Endothelial cell of umbilical vein (primary cell): ENCODE measurements at regions not wholly inside any gene's neighbourhood (a gene's known extent, or its start where the extent isn't known, plus 50 kb on each side); places are given as distances from the start of the nearest gene placed in this dataset.

Experiments
- BruUV-seq: library from RNA; stranded (reverse); fragments of 400-500 nt; replicated peaks from 2 replicates; lab custom pipeline; 2021; lab: Mats Ljungman, UMichigan
- CTCF ChIA-PET: fragments of 300-600, 350-600 bp; sonication (Branson Sonifier 250); formaldehyde crosslinking; loops from one replicate; lab custom pipeline; 2021; ENCODE audit warnings: antibody characterized with exemption, inconsistent platforms; lab: Charles Lee
- POLR2A ChIA-PET: fragments of 300-600, 350-600 bp; sonication (Branson Sonifier 250); formaldehyde crosslinking; loops from one replicate; lab custom pipeline; 2021; ENCODE audit warnings: antibody characterized with exemption, inconsistent platforms; lab: Charles Lee
- DNase-seq: peaks from one replicate; pipeline ENCODE4 v3.0.0-alpha.2; 2011; ENCODE audit warnings: low read depth, low spot score
- FAIRE-seq: peaks from 2 replicates; lab custom pipeline; 2011; peaks lifted over from hg19 to GRCh38; lab: Jason Lieb, UNC
- H2AFZ ChIP-seq: 2 replicates; pipeline ENCODE4 v1.6.0; 2012; ENCODE audit warnings: low read depth, low read length, control low read depth, inconsistent platforms
- H3K27ac ChIP-seq: 2 replicates; pipeline ENCODE4 v1.5.1; 2011; ENCODE audit warnings: low read depth, mild to moderate bottlenecking, control low read depth, low read length, moderate library complexity; ENCODE audit not compliant: insufficient read depth
- H3K27me3 ChIP-seq, 2 experiments: 2 replicates each; pipeline versions ENCODE4 v1.6.0 to v1.6.1; 2011; ENCODE audit warnings: low read length in 2 of 2, mixed read lengths in 1 of 2; ENCODE audit not compliant: control insufficient read depth in 2 of 2, insufficient read depth in 2 of 2
- H3K36me3 ChIP-seq, 2 experiments: 2 replicates in 1 of 2; 3 replicates in 1 of 2; pipeline ENCODE4 v1.5.1; 2011; ENCODE audit warnings: low read length in 2 of 2, mild to moderate bottlenecking in 1 of 2, moderate library complexity in 1 of 2; ENCODE audit not compliant: control insufficient read depth in 2 of 2, insufficient read depth in 2 of 2; ENCODE audit errors: extremely low read depth in 1 of 2
- H3K4me1 ChIP-seq: 3 replicates; pipeline ENCODE4 v1.5.1; 2011; ENCODE audit warnings: mild to moderate bottlenecking, low read length; ENCODE audit not compliant: control insufficient read depth, insufficient read depth; ENCODE audit errors: extremely low read depth
- H3K4me2 ChIP-seq: 2 replicates; pipeline ENCODE4 v1.6.1; 2011; ENCODE audit warnings: low read length, control low read depth, mixed read lengths; ENCODE audit not compliant: insufficient read depth
- H3K4me3 ChIP-seq, 3 experiments: fragments of 200-600 bp in 1 of 3; sonication (generic), shearing (Covaris generic) in 1 of 3; replicated peaks in 1 of 3; 2 replicates each; pipeline ENCODE4 v1.5.1; 2011 to 2016; ENCODE audit warnings: control low read depth in 3 of 3, low read length in 3 of 3, mild to moderate bottlenecking in 2 of 3, inconsistent platforms in 1 of 3, low read depth in 1 of 3, moderate library complexity in 1 of 3; ENCODE audit not compliant: insufficient read depth in 1 of 3
- H3K79me2 ChIP-seq: 2 replicates; pipeline ENCODE4 v1.6.0; 2012; ENCODE audit warnings: low read length, inconsistent platforms; ENCODE audit not compliant: control insufficient read depth, insufficient read depth
- H3K9ac ChIP-seq: replicated peaks from 2 replicates; pipeline ENCODE3; 2011; ENCODE audit warnings: low read length, control low read depth; ENCODE audit not compliant: insufficient read depth; ENCODE audit errors: extremely low read depth
- H3K9me1 ChIP-seq: replicated peaks from 3 replicates; pipeline ENCODE4 v1.6.0; 2011; ENCODE audit warnings: mild to moderate bottlenecking, low read length; ENCODE audit not compliant: control insufficient read depth, insufficient read depth; ENCODE audit errors: extremely low read depth
- H3K9me3 ChIP-seq: replicated peaks from 2 replicates; pipeline ENCODE4 v1.5.1; 2012; ENCODE audit warnings: low read length, inconsistent platforms; ENCODE audit not compliant: control insufficient read depth, insufficient read depth
- H4K20me1 ChIP-seq: replicated peaks from 2 replicates; pipeline ENCODE3; 2011; ENCODE audit warnings: mild to moderate bottlenecking, low read length; ENCODE audit not compliant: control insufficient read depth, insufficient read depth; ENCODE audit errors: extremely low read depth
- EZH2 ChIP-seq: IDR thresholded peaks from 2 replicates; pipeline ENCODE4 v1.6.1; 2012; ENCODE audit warnings: borderline replicate concordance, low read depth, mild to moderate bottlenecking, moderate library complexity, low read length, inconsistent platforms; ENCODE audit not compliant: severe bottlenecking
- FOS ChIP-seq: IDR thresholded peaks from 2 replicates; pipeline ENCODE4 v1.6.1; 2011; ENCODE audit warnings: mild to moderate bottlenecking, low read length, moderate library complexity, borderline replicate concordance; ENCODE audit not compliant: insufficient read depth
- GATA2 ChIP-seq: IDR thresholded peaks from 2 replicates; pipeline ENCODE4 v1.7.0; 2011; ENCODE audit warnings: low read depth, mild to moderate bottlenecking, moderate library complexity, mixed read lengths, low read length; ENCODE audit not compliant: insufficient read length, insufficient read depth
- JUN ChIP-seq: IDR thresholded peaks from 2 replicates; pipeline ENCODE4 v1.6.1; 2011; ENCODE audit warnings: borderline replicate concordance, low read depth; ENCODE audit not compliant: insufficient read length, insufficient read depth
- MYC ChIP-seq: IDR thresholded peaks from one replicate; pipeline ENCODE4 v1.6.1; 2011; ENCODE audit warnings: mild to moderate bottlenecking, low read depth, low read length
- POLR2A ChIP-seq: IDR thresholded peaks from 2 replicates; pipeline ENCODE4 v1.6.1; 2012; ENCODE audit warnings: low read depth, mild to moderate bottlenecking, control low read depth, low read length
- POLR2AphosphoS5 ChIP-seq: IDR thresholded peaks from 2 replicates; pipeline ENCODE4 v1.6.1; 2012; ENCODE audit warnings: low read depth, mild to moderate bottlenecking, control low read depth, low read length, moderate library complexity; ENCODE audit not compliant: insufficient read depth
- dilution Hi-C: fragments of 300-500 bp; cut with MboI; formaldehyde crosslinking; loops from one replicate; pipeline ENCODE4 v1.15.0; 2019; ENCODE audit warnings: low sequenced_read_pairs; ENCODE audit not compliant: extremely low pct_ligation_motif_present
- intact Hi-C: fragments of 100-400 bp; cut with micrococcal nuclease; formaldehyde crosslinking; loops from one replicate; pipeline ENCODE4 v1.10.0; 2022
- TF ChIP-seq, protein P1 (sequence below), 2 donors: IDR thresholded peaks; 1 replicate in 1 of 2; 2 replicates in 1 of 2; pipeline ENCODE4 v1.5.1; 2011; ENCODE audit warnings: low read length in 2 of 2, mild to moderate bottlenecking in 2 of 2, moderate library complexity in 2 of 2, control low read depth in 1 of 2, inconsistent platforms in 1 of 2, low read depth in 1 of 2; ENCODE audit not compliant: insufficient read depth in 1 of 2; ENCODE audit errors: extremely low read depth in 1 of 2
- TF ChIP-seq, protein P2 (sequence below): IDR thresholded peaks from 2 replicates; pipeline ENCODE4 v1.6.1; 2011; ENCODE audit not compliant: insufficient read depth, insufficient read length

DNA sequence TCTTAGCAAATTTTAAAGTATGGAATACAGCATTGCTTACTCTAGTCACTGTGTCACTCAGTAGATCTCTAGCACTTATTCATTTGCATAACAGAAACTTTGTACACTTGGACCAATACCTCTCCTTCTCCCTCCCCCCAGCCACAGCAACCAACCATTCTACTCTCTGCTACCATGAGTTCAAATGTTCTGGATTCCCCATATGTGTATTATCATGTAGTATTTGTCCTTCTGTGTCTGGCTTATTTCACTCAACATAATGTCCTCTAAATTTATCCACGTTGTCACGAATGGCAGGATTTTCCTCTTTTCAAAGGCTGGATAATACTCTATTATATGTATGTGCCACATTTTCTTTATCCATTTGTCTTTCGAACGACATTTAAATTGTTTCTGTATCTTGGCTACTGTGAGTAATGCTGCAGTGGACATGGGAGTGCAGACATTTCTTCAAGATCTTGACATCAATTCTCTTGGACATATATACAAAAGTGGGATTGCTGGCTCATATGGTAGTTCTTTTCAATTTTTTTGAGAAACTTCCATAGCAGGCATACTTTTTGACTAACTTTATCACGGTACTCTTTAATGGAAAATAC lies 184.5 kb upstream of the SOX21 start:
- Histone ChIP-seq H3K9me1 (no peaks in the 10 kb centered on the region), H3K4me3 (no peak overlapping the region), H3K4me2 (no peak overlapping the region), H3K9me3 (no peaks in the 10 kb centered on the region), H3K36me3 (no peaks in the 10 kb centered on the region), H2AFZ (no peak overlapping the region), H3K79me2 (no peaks in the 10 kb centered on the region), H3K27ac (no peak overlapping the region), H3K4me1 (no peaks in the 10 kb centered on the region), H4K20me1 (no peaks in the 10 kb centered on the region), H3K9ac (no peak overlapping the region), H3K27me3 (peaks cover 0 to 4% of the 10 kb centered on the region in 2 experiments)
- ChIA-PET POLR2A (no interaction called here), CTCF (interaction anchor here (1.0 kb wide), 1 partner anchor 236 kb away, joined by 3 read pairs; no protein-coding TSS in a partner anchor)
- DNase-seq (no peak), FAIRE-seq (no peak)
- TF ChIP-seq JUN (no peak), GATA2 (no peak), POLR2AphosphoS5 (no peak), MYC (no peak), FOS (no peak), EZH2 (no peak), POLR2A (no peak)
- TF ChIP-seq, protein P1, sequence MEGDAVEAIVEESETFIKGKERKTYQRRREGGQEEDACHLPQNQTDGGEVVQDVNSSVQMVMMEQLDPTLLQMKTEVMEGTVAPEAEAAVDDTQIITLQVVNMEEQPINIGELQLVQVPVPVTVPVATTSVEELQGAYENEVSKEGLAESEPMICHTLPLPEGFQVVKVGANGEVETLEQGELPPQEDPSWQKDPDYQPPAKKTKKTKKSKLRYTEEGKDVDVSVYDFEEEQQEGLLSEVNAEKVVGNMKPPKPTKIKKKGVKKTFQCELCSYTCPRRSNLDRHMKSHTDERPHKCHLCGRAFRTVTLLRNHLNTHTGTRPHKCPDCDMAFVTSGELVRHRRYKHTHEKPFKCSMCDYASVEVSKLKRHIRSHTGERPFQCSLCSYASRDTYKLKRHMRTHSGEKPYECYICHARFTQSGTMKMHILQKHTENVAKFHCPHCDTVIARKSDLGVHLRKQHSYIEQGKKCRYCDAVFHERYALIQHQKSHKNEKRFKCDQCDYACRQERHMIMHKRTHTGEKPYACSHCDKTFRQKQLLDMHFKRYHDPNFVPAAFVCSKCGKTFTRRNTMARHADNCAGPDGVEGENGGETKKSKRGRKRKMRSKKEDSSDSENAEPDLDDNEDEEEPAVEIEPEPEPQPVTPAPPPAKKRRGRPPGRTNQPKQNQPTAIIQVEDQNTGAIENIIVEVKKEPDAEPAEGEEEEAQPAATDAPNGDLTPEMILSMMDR (IDR thresholded peaks at IDR 0.05; ENCODE audit: extremely low read depth in 1 of 2, insufficient read depth in 1 of 2, low read depth in 1 of 2, low read length in 2 of 2), result no peak
- TF ChIP-seq, protein P2, sequence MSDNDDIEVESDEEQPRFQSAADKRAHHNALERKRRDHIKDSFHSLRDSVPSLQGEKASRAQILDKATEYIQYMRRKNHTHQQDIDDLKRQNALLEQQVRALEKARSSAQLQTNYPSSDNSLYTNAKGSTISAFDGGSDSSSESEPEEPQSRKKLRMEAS, result no peak
- BruUV-seq, result no TSS peak
- intact Hi-C loops, result no loop called here
- dilution Hi-C loops, result no loop called here
